Activated CD4-positive, CD25-positive, alpha-beta regulatory T cell treated with anti-CD3 and anti-CD28 coated beads, Interleukin-2, amount 50 U/mL, for 16 hours (primary cell): ENCODE measurements at regions not wholly inside any gene's neighbourhood (a gene's known extent, or its start where the extent isn't known, plus 50 kb on each side); places are given as distances from the start of the nearest gene placed in this dataset.
A peak's percentile ranks its signal among the peaks of the same experiment; 100 is the strongest.
"Not testable (repeated sequence)": the region's sequence is repeated elsewhere in the genome, so short reads cannot be mapped to it uniquely, and the experiment has no call there.

Experiments used
- DNase-seq: peaks from one replicate; pipeline ENCODE4 v3.0.0-alpha.2; 2020; ENCODE audit warnings: low read depth, low spot score

DNA sequence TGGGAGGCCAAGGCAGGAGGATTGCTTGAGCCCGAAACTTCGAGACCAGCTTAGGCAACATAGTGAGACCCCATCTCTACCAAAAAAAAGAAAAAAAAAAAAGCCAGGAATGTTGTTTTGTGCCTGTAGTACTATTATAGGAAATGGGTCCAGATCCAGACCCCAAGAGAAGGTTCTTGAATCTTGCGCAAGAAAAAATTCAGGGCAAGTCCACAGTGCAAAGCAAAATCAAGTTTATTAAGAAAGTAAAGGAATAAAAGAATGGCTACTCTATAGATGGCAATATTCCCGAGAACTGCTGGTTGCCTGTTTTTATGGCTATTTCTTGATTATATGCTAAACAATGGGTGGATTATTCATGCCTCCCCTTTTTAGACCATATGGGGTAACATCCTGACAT is 51.2 kb upstream of the RDX start:
- DNase-seq: no peak

DNA sequence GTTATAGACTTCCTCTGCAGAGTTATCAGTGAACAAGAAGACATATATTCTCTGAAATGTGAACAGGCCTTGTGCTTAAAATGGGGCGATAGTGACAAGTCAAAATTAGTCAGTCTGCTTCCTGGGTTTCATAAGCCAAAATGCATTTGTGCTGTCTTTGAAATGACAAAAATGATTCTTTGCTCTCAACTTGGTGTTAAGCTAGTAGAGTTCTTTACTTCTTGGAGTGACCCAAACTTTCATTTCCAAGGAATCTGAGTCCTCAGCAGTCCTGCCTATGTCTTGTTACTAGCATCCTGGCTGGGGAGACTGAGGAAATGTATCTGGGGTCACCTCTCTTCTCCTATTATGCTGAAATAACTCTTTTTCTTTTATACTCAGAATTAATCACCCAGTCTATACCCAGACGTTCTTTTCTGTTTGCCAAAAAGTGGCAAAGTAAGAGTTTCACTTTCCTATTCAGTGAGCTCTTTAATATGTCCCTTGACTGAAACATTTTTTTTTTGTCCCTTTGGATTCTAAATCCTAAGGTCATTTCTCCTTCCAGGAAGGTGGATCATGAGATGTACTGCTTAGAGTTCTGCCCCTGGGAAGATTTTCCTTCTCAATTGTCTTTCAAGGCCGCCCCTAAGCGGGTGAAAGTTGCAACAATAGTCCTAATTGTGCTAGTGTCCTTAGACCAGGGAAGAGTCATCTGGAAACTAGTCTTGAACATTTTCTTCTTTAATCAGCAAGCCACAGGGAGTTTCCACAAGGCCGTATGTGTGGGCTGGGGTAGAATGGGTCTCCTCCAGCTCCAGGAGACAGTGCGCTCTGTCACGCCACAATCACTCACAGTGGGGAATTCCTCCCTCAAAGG is 53.0 kb upstream of the RDX start:
- DNase-seq: peak; percentile 50

- not testable (repeated sequence) for DNase-seq
These were observed 53.6 kb upstream of the RDX start for GRCh38 chr11:110349997-110350383.

DNA sequence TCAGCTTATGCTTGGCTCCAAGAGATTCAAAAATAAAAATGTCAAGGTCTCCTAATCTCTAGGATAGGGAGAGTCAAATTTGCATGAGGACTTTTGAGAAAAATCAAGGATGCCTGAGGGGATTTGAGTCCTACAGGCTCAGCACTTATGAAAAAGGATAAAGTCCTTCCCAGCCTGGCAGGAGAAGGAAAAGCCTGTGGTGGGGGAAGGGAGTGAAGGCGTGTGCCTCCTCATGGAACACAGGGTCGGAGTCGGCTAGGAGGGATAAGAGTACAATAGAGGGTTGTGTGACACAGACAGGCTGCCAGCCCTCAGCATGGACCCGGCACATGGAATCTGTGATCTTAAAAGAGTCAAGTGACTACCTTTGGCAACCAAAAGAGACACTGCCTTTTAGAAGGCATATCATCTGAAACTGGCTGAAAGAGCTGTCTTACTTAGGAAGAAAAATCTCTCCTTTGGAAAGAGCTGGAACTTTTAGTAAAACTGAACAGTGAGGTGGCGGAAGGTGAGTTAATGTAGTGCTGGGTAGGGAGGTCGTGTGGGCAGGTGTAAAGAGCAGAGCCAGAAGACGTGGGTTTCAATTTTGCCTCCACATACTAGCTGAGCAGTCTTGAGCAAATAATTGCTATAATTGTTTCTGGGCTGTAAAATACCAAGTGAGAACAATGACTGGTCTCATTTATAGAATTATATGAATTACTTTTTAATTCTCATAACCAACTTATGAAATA is 58.8 kb upstream of the RDX start:
- no peak for DNase-seq

DNA sequence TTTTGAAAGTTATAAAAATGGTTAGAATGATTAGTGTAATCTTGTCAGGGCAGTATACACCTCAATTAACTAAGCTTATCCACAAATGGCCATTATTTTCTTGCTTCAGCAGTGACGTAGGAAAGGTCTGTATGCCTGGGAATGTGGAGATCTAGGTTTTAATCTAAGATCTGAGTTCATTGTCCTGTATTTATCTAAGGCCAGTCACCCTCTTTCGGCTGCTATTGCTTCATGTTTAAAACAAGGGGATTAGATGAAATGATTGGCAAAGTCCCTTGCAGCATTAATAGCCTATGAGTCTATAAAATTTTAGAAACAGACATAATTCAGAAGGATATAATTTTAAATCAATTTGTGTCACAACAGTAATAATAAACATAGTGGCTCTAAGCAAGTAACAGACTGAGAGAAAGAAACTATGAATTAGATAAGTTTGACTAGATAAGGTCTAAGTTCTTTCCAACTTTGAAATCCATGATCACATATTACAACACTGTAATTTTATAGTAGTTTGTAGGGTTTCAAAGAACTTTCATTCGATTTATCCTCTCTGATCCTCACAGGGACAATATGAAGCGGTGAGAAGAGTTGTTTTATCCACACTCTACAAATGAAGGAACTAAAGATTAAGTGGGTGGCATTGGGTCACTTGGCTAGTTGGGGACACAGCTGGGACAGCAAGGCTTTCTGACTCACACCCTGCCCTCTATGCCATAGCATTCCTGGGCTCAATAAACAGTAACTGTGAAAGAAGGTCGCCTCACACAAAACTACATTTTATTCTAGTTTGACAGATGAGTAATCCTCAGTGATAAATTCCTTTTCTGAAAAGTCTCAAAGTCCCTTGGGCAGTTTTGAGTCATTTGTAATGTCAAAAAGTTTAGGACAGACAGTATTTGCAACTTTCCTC is 60.6 kb upstream of the RDX start:
- DNase-seq: no peak

- DNase-seq: no peak
These were observed 61.9 kb upstream of the RDX start for GRCh38 chr11:110358336-110358735.

GRCh38 chr11:110360781-110361408 is 64.5 kb upstream of the RDX start:
- not testable (repeated sequence) for DNase-seq

DNA sequence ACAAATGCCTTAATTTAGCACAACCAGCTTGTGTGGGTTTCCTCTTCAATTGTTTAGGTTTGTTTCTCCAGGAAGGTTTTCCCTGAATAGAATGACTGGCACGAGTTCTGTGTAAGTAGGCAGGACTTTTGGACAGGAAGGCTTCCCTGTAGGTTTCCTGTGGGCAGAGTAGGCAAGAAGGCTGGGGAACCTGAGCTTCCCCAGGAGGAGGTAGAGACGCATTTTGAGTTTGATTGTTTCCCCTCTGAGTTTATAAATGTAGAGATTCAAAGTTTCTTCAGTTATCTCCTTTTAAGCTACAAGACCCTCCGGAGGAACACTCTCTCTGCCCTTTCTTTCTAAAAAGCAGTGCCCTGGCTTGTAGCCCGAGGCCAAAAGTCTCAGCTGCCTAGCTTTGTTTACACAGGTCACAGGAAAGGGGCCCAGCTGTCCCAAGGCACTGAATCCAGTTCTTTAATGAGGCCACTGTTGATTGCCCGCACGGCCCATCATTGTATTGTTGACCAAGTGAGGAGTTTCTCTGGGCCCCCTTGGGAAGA is 66.6 kb upstream of the RDX start:
- no peak for DNase-seq

- no peak for DNase-seq
These were observed 63.5 kb upstream of the FDX1 start for GRCh38 chr11:110366291-110366690.

DNA sequence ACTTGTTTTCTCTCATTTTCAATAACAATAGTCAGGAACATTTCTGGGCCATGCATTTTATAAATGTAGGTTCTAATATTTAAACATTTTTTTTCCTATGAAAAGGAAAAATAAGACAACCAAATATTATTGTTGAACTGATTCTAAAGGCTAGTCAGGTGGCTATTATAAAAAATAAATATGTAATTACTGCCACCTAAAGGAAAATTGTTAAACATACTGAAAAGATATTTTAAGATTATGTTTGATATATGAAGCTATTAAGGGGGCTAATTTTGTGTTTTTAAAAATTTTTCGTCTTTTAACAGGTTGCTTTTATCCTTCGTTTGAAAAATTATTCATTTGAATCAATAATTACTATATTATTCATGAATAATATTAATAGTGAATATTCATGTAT is 62.2 kb upstream of the FDX1 start:
- no peak for DNase-seq

DNA sequence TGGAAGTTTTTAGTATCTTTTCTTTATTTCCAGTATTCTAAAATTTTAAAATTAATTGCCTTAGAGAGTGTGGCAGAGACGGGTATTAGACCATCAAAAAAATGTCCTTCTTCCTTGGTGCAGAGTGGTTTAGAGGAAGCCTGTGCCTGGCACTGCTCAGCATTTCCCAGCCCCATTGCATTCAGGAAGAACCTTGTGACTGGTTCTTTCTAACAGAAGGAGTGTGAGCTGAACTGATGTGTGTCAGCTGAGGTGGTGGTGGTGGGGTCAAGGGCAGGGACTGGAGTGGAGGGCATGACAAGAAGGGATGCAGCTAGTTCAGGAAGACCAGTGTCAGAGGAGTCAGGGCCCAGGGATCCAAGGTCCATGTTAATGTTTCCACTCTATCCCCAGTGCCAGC is 58.7 kb upstream of the FDX1 start:
- no peak for DNase-seq

- DNase-seq: no peak
These were observed 56.6 kb upstream of the FDX1 start for GRCh38 chr11:110373051-110373702.

- no peak for DNase-seq
These were observed 54.8 kb upstream of the FDX1 start for GRCh38 chr11:110374921-110375320.

DNA sequence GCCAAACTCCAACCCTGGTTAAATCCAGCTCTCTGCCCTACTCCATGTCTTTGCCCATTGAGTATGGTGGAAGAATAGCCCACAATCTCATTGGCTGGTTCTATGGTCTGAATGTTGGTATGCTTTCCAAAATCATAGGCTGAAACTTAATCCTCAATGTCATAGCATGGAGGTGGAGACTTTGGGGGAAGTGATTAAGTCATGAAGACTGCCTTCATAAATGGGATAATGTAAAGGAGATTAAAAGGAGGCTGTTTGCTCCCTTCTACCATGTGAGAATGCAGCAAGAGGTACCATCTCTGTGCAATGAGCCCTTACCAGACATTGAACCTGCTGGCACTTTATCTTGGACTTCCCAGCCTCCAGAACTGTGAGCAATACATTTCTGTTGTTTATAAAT is 54.4 kb upstream of the FDX1 start:
- DNase-seq: no peak

DNA sequence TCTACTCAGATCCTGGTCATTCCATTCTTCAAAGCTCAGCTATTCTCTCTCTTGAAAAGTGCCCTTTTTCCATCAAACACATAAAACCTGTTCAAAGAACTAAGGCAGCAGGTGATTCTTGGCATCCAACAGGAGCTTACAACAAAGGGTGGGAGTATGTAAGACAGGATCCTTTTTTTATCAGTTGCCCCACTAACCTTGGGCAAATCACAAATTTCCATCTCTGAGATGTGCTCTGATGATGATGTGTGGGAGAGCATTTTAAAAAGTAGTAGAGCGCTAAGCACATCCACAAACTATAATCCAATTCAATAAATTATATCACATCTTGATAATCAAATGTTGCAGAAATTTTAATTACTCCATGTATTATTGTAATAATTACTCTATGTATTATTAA is 53.7 kb upstream of the FDX1 start:
- no peak for DNase-seq

GRCh38 chr11:110376711-110377324 is 52.9 kb upstream of the FDX1 start:
- no peak for DNase-seq

GRCh38 chr11:110377434-110377833 is 52.3 kb upstream of the FDX1 start:
- DNase-seq: no peak

- DNase-seq: no peak
These were observed 50.5 kb upstream of the FDX1 start for GRCh38 chr11:110379261-110379660.

- DNase-seq: no peak
These were observed 49.8 kb upstream of the FDX1 start for GRCh38 chr11:110379936-110380335.
